ENCODE measurements at regions not wholly inside any gene's neighbourhood (a gene's known extent, or its start where the extent isn't known, plus 50 kb on each side); places are given as distances from the start of the nearest gene placed in this dataset.

- H3F3A ChIP-seq (ENCODE audit: insufficient read depth), result no peaks in the 10 kb centered on the region
- H3K79me2 ChIP-seq (ENCODE audit: insufficient read depth, low read length), result no peaks in the 10 kb centered on the region
- no peaks in the 10 kb centered on the region for H3K27me3 ChIP-seq (ENCODE audit: low read length)
- no peaks in the 10 kb centered on the region for H4K20me1 ChIP-seq (ENCODE audit: low read depth, low read length)
- no peaks in the 10 kb centered on the region for H3K36me3 ChIP-seq (ENCODE audit: low read length)
- H3K4me2 ChIP-seq (ENCODE audit: low read depth, low read length, poor library complexity, severe bottlenecking), result no peak overlapping the region
- TF ChIP-seq, protein P1, sequence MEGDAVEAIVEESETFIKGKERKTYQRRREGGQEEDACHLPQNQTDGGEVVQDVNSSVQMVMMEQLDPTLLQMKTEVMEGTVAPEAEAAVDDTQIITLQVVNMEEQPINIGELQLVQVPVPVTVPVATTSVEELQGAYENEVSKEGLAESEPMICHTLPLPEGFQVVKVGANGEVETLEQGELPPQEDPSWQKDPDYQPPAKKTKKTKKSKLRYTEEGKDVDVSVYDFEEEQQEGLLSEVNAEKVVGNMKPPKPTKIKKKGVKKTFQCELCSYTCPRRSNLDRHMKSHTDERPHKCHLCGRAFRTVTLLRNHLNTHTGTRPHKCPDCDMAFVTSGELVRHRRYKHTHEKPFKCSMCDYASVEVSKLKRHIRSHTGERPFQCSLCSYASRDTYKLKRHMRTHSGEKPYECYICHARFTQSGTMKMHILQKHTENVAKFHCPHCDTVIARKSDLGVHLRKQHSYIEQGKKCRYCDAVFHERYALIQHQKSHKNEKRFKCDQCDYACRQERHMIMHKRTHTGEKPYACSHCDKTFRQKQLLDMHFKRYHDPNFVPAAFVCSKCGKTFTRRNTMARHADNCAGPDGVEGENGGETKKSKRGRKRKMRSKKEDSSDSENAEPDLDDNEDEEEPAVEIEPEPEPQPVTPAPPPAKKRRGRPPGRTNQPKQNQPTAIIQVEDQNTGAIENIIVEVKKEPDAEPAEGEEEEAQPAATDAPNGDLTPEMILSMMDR (IDR thresholded peaks at IDR 0.05; ENCODE audit: insufficient read depth, low read length, poor library complexity, severe bottlenecking), result no peak
- no peak for TF ChIP-seq EZH2phosphoT487 (conservative IDR thresholded peaks at IDR 0.05; ENCODE audit: low read length)
- no peaks in the 10 kb centered on the region for H3K9me3 ChIP-seq (ENCODE audit: insufficient read depth, low read length)
- H3K9me2 ChIP-seq (replicated peaks; ENCODE audit: insufficient read depth, low read length), result no peaks in the 10 kb centered on the region
- H3K27ac ChIP-seq (ENCODE audit: low read depth, low read length), result no peak overlapping the region
- no peak overlapping the region for H3K9ac ChIP-seq (ENCODE audit: low read length)
- H2AFZ ChIP-seq (ENCODE audit: low read depth, low read length, severe bottlenecking), result no peak overlapping the region
- no peak overlapping the region for H3K4me3 ChIP-seq (ENCODE audit: insufficient read depth, low read length, poor library complexity, severe bottlenecking)
Measured at GRCh38 chr10:83806717-83807116, 332.6 kb upstream of the GHITM start.

DNA sequence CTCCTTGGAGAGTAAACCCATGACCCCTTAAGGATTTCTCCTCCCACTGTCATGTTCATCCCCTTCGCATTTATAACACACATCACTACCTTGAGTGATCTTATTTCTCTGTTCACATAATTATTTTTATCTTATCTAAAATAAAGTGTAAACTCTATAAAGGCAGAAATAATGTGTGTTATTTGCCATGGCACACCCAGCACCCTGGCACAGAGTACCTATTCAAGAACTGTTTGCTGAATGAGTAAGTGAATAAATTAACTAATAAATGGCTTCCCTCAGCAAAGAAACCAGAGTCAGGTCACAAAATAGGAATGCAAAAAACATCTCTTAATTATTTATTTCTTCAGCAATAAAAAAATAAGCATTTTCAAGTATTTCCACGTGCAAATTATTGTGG, 330.3 kb upstream of the GHITM start:
- no peaks in the 10 kb centered on the region for H3K79me2 ChIP-seq (ENCODE audit: insufficient read depth, low read length)
- H3K9ac ChIP-seq (ENCODE audit: low read length), result no peak overlapping the region
- no peaks in the 10 kb centered on the region for H3K36me3 ChIP-seq (ENCODE audit: low read length)
- H3K9me3 ChIP-seq (ENCODE audit: insufficient read depth, low read length), result no peaks in the 10 kb centered on the region
- TF ChIP-seq, protein P1 (IDR thresholded peaks at IDR 0.05; ENCODE audit: insufficient read depth, low read length, poor library complexity, severe bottlenecking), result no peak
- no peak for TF ChIP-seq EZH2phosphoT487 (conservative IDR thresholded peaks at IDR 0.05; ENCODE audit: low read length)
- H2AFZ ChIP-seq (ENCODE audit: low read depth, low read length, severe bottlenecking), result no peak overlapping the region
- H3K27me3 ChIP-seq (ENCODE audit: low read length), result no peaks in the 10 kb centered on the region
- no peaks in the 10 kb centered on the region for H3K9me2 ChIP-seq (replicated peaks; ENCODE audit: insufficient read depth, low read length)
- H4K20me1 ChIP-seq (ENCODE audit: low read depth, low read length), result no peaks in the 10 kb centered on the region
- H3K4me3 ChIP-seq (ENCODE audit: insufficient read depth, low read length, poor library complexity, severe bottlenecking), result no peak overlapping the region
- no peak overlapping the region for H3K4me2 ChIP-seq (ENCODE audit: low read depth, low read length, poor library complexity, severe bottlenecking)
- H3F3A ChIP-seq (ENCODE audit: insufficient read depth), result no peaks in the 10 kb centered on the region
- no peak overlapping the region for H3K27ac ChIP-seq (ENCODE audit: low read depth, low read length)

DNA sequence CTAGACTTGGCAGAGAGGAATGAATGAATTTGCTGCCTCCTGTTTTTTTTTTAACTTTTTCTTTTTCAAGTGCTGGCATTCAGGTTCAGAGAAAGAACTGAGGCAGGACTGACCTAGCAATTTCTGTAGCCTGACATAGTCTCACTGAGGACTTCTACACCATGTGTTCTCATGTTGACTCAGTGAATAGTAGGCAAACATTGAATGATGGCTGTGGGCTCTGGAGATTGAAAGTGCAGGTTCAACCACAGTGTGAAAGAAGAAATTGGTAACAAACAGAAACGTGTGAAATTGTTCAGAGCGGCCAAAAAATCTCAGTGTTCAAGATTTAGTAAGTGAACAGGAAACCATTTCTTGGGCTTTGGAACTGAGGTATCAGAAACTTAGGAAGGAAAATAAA, 322.4 kb upstream of the GHITM start:
- no peaks in the 10 kb centered on the region for H3K36me3 ChIP-seq (ENCODE audit: low read length)

More for the DNA sequence above, 322.4 kb upstream of the GHITM start:
- no peak overlapping the region for H3K27ac ChIP-seq (ENCODE audit: low read depth, low read length)
- no peaks in the 10 kb centered on the region for H3K27me3 ChIP-seq (ENCODE audit: low read length)
- no peaks in the 10 kb centered on the region for H3K9me3 ChIP-seq (ENCODE audit: insufficient read depth, low read length)
- TF ChIP-seq EZH2phosphoT487 (conservative IDR thresholded peaks at IDR 0.05; ENCODE audit: low read length), result no peak
- TF ChIP-seq, protein P1 (IDR thresholded peaks at IDR 0.05; ENCODE audit: insufficient read depth, low read length, poor library complexity, severe bottlenecking), result no peak
- no peaks in the 10 kb centered on the region for H3F3A ChIP-seq (ENCODE audit: insufficient read depth)
- no peak overlapping the region for H3K9ac ChIP-seq (ENCODE audit: low read length)
- no peak overlapping the region for H3K4me2 ChIP-seq (ENCODE audit: low read depth, low read length, poor library complexity, severe bottlenecking)
- no peak overlapping the region for H2AFZ ChIP-seq (ENCODE audit: low read depth, low read length, severe bottlenecking)
- H3K79me2 ChIP-seq (ENCODE audit: insufficient read depth, low read length), result no peaks in the 10 kb centered on the region
- no peak overlapping the region for H3K4me3 ChIP-seq (ENCODE audit: insufficient read depth, low read length, poor library complexity, severe bottlenecking)
- no peaks in the 10 kb centered on the region for H3K9me2 ChIP-seq (replicated peaks; ENCODE audit: insufficient read depth, low read length)
- H4K20me1 ChIP-seq (ENCODE audit: low read depth, low read length), result no peaks in the 10 kb centered on the region

All from SU-DHL-6 (cell line).